ENCODE measurements at regions not wholly inside any gene's neighbourhood (a gene's known extent, or its start where the extent isn't known, plus 50 kb on each side); places are given as distances from the start of the nearest gene placed in this dataset.

GRCh38 chr5:82329393-82329792, 51.2 kb upstream of the RPS23 start:
- Mint-ChIP-seq H3K4me3 (no peak overlapping the region), H3K27me3 (peaks cover 5% of the 10 kb centered on the region), H3K36me3 (ENCODE audit: low read depth) (no peaks in the 10 kb centered on the region), H3K9me3 (no peaks in the 10 kb centered on the region), H3K27ac (no peak overlapping the region), H3K4me1 (ENCODE audit: low read depth) (no peaks in the 10 kb centered on the region)

All from stimulated activated naive CD8-positive, alpha-beta T cell treated with anti-CD3 and anti-CD28 coated beads, Interleukin-15, Interleukin-2, amounts not matched to agents 100 ng/mL and 50 ng/mL, for 24 hours (primary cell).